ENCODE measurements at regions not wholly inside any gene's neighbourhood (a gene's known extent, or its start where the extent isn't known, plus 50 kb on each side); places are given as distances from the start of the nearest gene placed in this dataset.
A peak's percentile ranks its signal among the peaks of the same experiment; 100 is the strongest.

- Mint-ChIP-seq H3K4me3 (no peak overlapping the region), H3K27me3 (peaks cover 0 to 7% (median 4%) of the 10 kb centered on the region in 5 donors), H3K4me1 (peaks cover 0 to 8% (median 5%) of the 10 kb centered on the region in 4 donors), H3K36me3 (peaks cover 0 to 2% (median 0%) of the 10 kb centered on the region in 3 donors), H3K9me3 (no peaks in the 10 kb centered on the region), H3K27ac (no peak overlapping the region)
- no peak for ATAC-seq
- DNase-seq, result no peak
- POLR2A ChIA-PET, result no interaction called here
These were observed 131.6 kb upstream of the MGMT start for GRCh38 chr10:129335396-129335795.

GRCh38 chr10:129335942-129336341 lies 131.1 kb upstream of the MGMT start:
- no peak for ATAC-seq
- H3K4me1 Mint-ChIP-seq, result peaks cover 0 to 8% (median 5%) of the 10 kb centered on the region in 4 donors
- H3K27me3 Mint-ChIP-seq, result peaks cover 0 to 6% (median 4%) of the 10 kb centered on the region in 5 donors
- H3K36me3 Mint-ChIP-seq, result peaks cover 0 to 2% (median 0%) of the 10 kb centered on the region in 3 donors
- H3K4me3 Mint-ChIP-seq, result no peak overlapping the region
- POLR2A ChIA-PET, result no interaction called here
- no peak for DNase-seq
- H3K27ac Mint-ChIP-seq, result no peak overlapping the region
- H3K9me3 Mint-ChIP-seq, result no peaks in the 10 kb centered on the region

- Mint-ChIP-seq H3K27me3 (peaks cover 0 to 7% (median 3%) of the 10 kb centered on the region in 5 donors), H3K4me1 (peaks cover 0 to 3% (median 0%) of the 10 kb centered on the region in 4 donors), H3K27ac (peak overlapping the region in 1 of 10 donors; percentile 38), H3K4me3 (no peak overlapping the region), H3K9me3 (no peaks in the 10 kb centered on the region), H3K36me3 (peaks cover 0 to under 1% (median 0%) of the 10 kb centered on the region in 3 donors)
- no peak for ATAC-seq
- no peak for DNase-seq
- POLR2A ChIA-PET, result no interaction called here
These were observed 127.8 kb upstream of the MGMT start for GRCh38 chr10:129339191-129339590.

GRCh38 chr10:129339841-129340240 lies 127.2 kb upstream of the MGMT start:
- POLR2A ChIA-PET, result no interaction called here
- H3K9me3 Mint-ChIP-seq, result no peaks in the 10 kb centered on the region
- H3K4me3 Mint-ChIP-seq, result no peak overlapping the region
- no peak for ATAC-seq
- DNase-seq, result no peak
- peaks cover 0 to 7% (median 0%) of the 10 kb centered on the region in 5 donors for H3K27me3 Mint-ChIP-seq
- no peak overlapping the region for H3K27ac Mint-ChIP-seq
- H3K36me3 Mint-ChIP-seq, result no peaks in the 10 kb centered on the region
- H3K4me1 Mint-ChIP-seq, result peaks cover 0 to 3% (median 0%) of the 10 kb centered on the region in 4 donors

GRCh38 chr10:129341087-129341486 lies 126.0 kb upstream of the MGMT start:
- POLR2A ChIA-PET, result no interaction called here
- Mint-ChIP-seq H3K4me3 (no peak overlapping the region), H3K4me1 (peaks cover 0 to 3% (median 0%) of the 10 kb centered on the region in 4 donors), H3K36me3 (no peaks in the 10 kb centered on the region), H3K9me3 (no peaks in the 10 kb centered on the region), H3K27me3 (peaks cover 0 to 7% (median 0%) of the 10 kb centered on the region in 5 donors), H3K27ac (no peak overlapping the region)
- ATAC-seq (no peak), DNase-seq (no peak)

- POLR2A ChIA-PET, result no interaction called here
These were observed 124.7 kb upstream of the MGMT start for GRCh38 chr10:129342385-129342784.

GRCh38 chr10:129343141-129343540 lies 123.9 kb upstream of the MGMT start:
- peaks cover 0 to 3% (median 0%) of the 10 kb centered on the region in 4 donors for H3K4me1 Mint-ChIP-seq
- DNase-seq (no peak), ATAC-seq (no peak)
- H3K27me3 Mint-ChIP-seq, result peaks cover 0 to 12% (median 2%) of the 10 kb centered on the region in 5 donors
- H3K36me3 Mint-ChIP-seq, result no peaks in the 10 kb centered on the region
- POLR2A ChIA-PET, result no interaction called here
- H3K4me3 Mint-ChIP-seq, result no peak overlapping the region
- peak overlapping the region in 1 of 10 donors; percentile 46 for H3K27ac Mint-ChIP-seq
- no peaks in the 10 kb centered on the region for H3K9me3 Mint-ChIP-seq

More at GRCh38 chr10:129342385-129342784, 124.7 kb upstream of the MGMT start:
- Mint-ChIP-seq H3K4me1 (peaks cover 0 to 3% (median 0%) of the 10 kb centered on the region in 4 donors), H3K27me3 (peaks cover 0 to 12% (median 2%) of the 10 kb centered on the region in 5 donors), H3K36me3 (no peaks in the 10 kb centered on the region), H3K27ac (peak overlapping the region in 1 of 10 donors; percentile 60), H3K9me3 (no peaks in the 10 kb centered on the region), H3K4me3 (no peak overlapping the region)
- ATAC-seq, result no peak
- no peak for DNase-seq

GRCh38 chr10:129344103-129344502 lies 122.9 kb upstream of the MGMT start:
- H3K9me3 Mint-ChIP-seq, result no peaks in the 10 kb centered on the region
- ATAC-seq, result no peak
- H3K4me1 Mint-ChIP-seq, result peaks cover 0 to 3% (median 0%) of the 10 kb centered on the region in 4 donors
- POLR2A ChIA-PET, result no interaction called here
- H3K36me3 Mint-ChIP-seq, result no peaks in the 10 kb centered on the region
- H3K27me3 Mint-ChIP-seq, result peaks cover 0 to 12% (median 2%) of the 10 kb centered on the region in 5 donors
- H3K27ac Mint-ChIP-seq, result no peak overlapping the region
- H3K4me3 Mint-ChIP-seq, result no peak overlapping the region
- DNase-seq, result no peak

- Mint-ChIP-seq H3K4me1 (peaks cover 0 to 3% (median 0%) of the 10 kb centered on the region in 4 donors), H3K4me3 (no peak overlapping the region), H3K27me3 (peaks cover 0 to 17% (median 2%) of the 10 kb centered on the region in 5 donors), H3K27ac (no peak overlapping the region), H3K36me3 (no peaks in the 10 kb centered on the region), H3K9me3 (no peaks in the 10 kb centered on the region)
- DNase-seq (no peak), ATAC-seq (no peak)
- POLR2A ChIA-PET, result no interaction called here
These were observed 122.2 kb upstream of the MGMT start for GRCh38 chr10:129344731-129345355.

- H3K36me3 Mint-ChIP-seq, result no peaks in the 10 kb centered on the region
- H3K27ac Mint-ChIP-seq, result no peak overlapping the region
- DNase-seq (no peak), ATAC-seq (no peak)
- no peaks in the 10 kb centered on the region for H3K9me3 Mint-ChIP-seq
- peaks cover 0 to 3% (median 0%) of the 10 kb centered on the region in 4 donors for H3K4me1 Mint-ChIP-seq
- POLR2A ChIA-PET, result no interaction called here
- H3K4me3 Mint-ChIP-seq, result no peak overlapping the region
- H3K27me3 Mint-ChIP-seq, result peaks cover 0 to 17% (median 2%) of the 10 kb centered on the region in 5 donors
These were observed 121.3 kb upstream of the MGMT start for GRCh38 chr10:129345763-129346162.

- peaks cover 0 to 11% (median 0%) of the 10 kb centered on the region in 9 donors for H3K9me3 Mint-ChIP-seq
- no peak for DNase-seq
- POLR2A ChIA-PET, result no interaction called here
- no peak overlapping the region for H3K27ac Mint-ChIP-seq
- ATAC-seq, result no peak
- H3K4me1 Mint-ChIP-seq, result peaks cover 0 to 1% (median 0%) of the 10 kb centered on the region in 4 donors
- H3K4me3 Mint-ChIP-seq, result no peak overlapping the region
- H3K36me3 Mint-ChIP-seq, result no peaks in the 10 kb centered on the region
- H3K27me3 Mint-ChIP-seq, result peaks cover 0 to 19% (median 4%) of the 10 kb centered on the region in 5 donors
These were observed 116.4 kb upstream of the MGMT start for GRCh38 chr10:129350690-129351089.

- H3K4me1 Mint-ChIP-seq, result peaks cover 0 to 1% (median 0%) of the 10 kb centered on the region in 4 donors
- peaks cover 0 to 23% (median 12%) of the 10 kb centered on the region in 9 donors for H3K9me3 Mint-ChIP-seq
- H3K4me3 Mint-ChIP-seq, result no peak overlapping the region
- DNase-seq (no peak), ATAC-seq (no peak)
- H3K36me3 Mint-ChIP-seq, result peaks cover 0 to 8% (median 8%) of the 10 kb centered on the region in 3 donors
- H3K27ac Mint-ChIP-seq, result peak overlapping the region in 1 of 10 donors; percentile 46
- H3K27me3 Mint-ChIP-seq, result peaks cover 0 to 14% (median 5%) of the 10 kb centered on the region in 5 donors
- POLR2A ChIA-PET, result no interaction called here
These were observed 113.9 kb upstream of the MGMT start for GRCh38 chr10:129353101-129353500.

GRCh38 chr10:129360046-129360445 lies 107.0 kb upstream of the MGMT start:
- DNase-seq (no peak), ATAC-seq (no peak)
- Mint-ChIP-seq H3K9me3 (peaks cover 0 to 18% (median 12%) of the 10 kb centered on the region in 9 donors), H3K27me3 (peaks cover 0 to 9% (median 3%) of the 10 kb centered on the region in 5 donors), H3K4me1 (no peaks in the 10 kb centered on the region), H3K4me3 (no peak overlapping the region), H3K27ac (no peak overlapping the region), H3K36me3 (peaks cover 0 to 8% (median 8%) of the 10 kb centered on the region in 3 donors)
- POLR2A ChIA-PET, result no interaction called here
